BJ (cell line): ENCODE measurements at regions not wholly inside any gene's neighbourhood (a gene's known extent, or its start where the extent isn't known, plus 50 kb on each side); places are given as distances from the start of the nearest gene placed in this dataset.

Source experiments
- CTCF ChIA-PET: fragments of 350-600 bp; formaldehyde crosslinking; extraction: SDS; loops from one replicate; lab custom pipeline; 2021; ENCODE audit warnings: antibody characterized with exemption, inconsistent platforms; lab: Yijun Ruan, JAX
- POLR2A ChIA-PET: fragments of 300-600 bp; sonication (Branson Sonifier 250); formaldehyde crosslinking; extraction: SDS; loops from one replicate; lab custom pipeline; 2021; ENCODE audit warnings: antibody characterized with exemption; lab: Charles Lee
- DNase-seq: peaks from one replicate; pipeline ENCODE4 v3.0.0-alpha.2; 2011; ENCODE audit warnings: low read depth
- H3K27me3 ChIP-seq: 2 replicates; pipeline ENCODE4 v1.6.0; 2011; ENCODE audit warnings: low read length; ENCODE audit not compliant: control insufficient read depth, insufficient read depth
- H3K36me3 ChIP-seq: 2 replicates; pipeline ENCODE4 v1.5.1; 2011; ENCODE audit warnings: low read length; ENCODE audit not compliant: control insufficient read depth, insufficient read depth
- H3K4me3 ChIP-seq: 2 replicates; pipeline ENCODE4 v1.5.1; 2011; ENCODE audit warnings: low read depth, mild to moderate bottlenecking, control low read depth, low read length
- TF ChIP-seq, protein P1 (sequence below): IDR thresholded peaks from 2 replicates; pipeline ENCODE4 v1.5.1; 2011; ENCODE audit warnings: low read depth, mild to moderate bottlenecking, control low read depth, inconsistent platforms, low read length, moderate library complexity; ENCODE audit not compliant: insufficient read depth

DNA sequence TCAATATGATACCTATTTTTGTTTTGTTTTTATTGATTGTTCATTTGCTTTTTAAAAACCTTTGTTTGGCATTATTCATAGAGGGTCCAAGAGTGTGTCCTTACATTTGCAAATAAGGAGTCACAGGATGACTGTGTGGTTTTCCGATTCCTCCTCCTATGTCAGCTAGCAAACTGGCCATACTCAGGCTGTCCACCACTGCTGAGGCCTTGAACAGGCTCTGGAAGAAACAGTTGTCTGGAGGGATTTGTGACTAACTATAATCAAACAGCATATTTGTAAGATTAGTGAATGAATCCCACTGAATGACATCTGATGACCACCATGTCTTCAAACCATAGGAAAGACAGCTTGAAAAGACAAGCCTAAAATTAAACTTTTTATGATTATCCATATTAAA, 423.4 kb upstream of the ATP11B start:
- ChIA-PET CTCF (no interaction called here), POLR2A (no interaction called here)
- no peaks in the 10 kb centered on the region for H3K27me3 ChIP-seq
- TF ChIP-seq, protein P1, sequence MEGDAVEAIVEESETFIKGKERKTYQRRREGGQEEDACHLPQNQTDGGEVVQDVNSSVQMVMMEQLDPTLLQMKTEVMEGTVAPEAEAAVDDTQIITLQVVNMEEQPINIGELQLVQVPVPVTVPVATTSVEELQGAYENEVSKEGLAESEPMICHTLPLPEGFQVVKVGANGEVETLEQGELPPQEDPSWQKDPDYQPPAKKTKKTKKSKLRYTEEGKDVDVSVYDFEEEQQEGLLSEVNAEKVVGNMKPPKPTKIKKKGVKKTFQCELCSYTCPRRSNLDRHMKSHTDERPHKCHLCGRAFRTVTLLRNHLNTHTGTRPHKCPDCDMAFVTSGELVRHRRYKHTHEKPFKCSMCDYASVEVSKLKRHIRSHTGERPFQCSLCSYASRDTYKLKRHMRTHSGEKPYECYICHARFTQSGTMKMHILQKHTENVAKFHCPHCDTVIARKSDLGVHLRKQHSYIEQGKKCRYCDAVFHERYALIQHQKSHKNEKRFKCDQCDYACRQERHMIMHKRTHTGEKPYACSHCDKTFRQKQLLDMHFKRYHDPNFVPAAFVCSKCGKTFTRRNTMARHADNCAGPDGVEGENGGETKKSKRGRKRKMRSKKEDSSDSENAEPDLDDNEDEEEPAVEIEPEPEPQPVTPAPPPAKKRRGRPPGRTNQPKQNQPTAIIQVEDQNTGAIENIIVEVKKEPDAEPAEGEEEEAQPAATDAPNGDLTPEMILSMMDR: no peak
- no peaks in the 10 kb centered on the region for H3K36me3 ChIP-seq
- no peak for DNase-seq
- H3K4me3 ChIP-seq: no peak overlapping the region

DNA sequence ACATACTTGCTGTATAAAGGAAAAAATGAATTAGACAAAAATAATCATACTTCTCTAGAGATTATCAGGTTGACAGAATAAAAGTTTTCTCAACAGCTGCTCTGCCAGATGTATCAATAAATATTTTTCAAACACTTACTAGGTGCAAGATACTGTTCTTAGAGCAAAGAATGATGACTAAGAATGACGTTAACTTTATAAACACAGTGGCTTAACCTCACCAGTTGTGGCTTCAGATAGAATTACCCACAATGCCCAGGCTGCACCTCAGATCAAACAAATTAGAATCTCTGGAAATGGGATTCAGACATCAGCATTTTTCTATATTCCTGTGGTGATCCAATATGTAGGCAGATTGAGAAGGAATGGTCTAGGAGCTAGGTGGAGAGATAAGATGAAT, 422.4 kb upstream of the ATP11B start:
- CTCF ChIA-PET: no interaction called here
- H3K27me3 ChIP-seq: no peaks in the 10 kb centered on the region
- DNase-seq: no peak
- H3K4me3 ChIP-seq: no peak overlapping the region
- POLR2A ChIA-PET: no interaction called here
- TF ChIP-seq, protein P1: no peak
- no peaks in the 10 kb centered on the region for H3K36me3 ChIP-seq

DNA sequence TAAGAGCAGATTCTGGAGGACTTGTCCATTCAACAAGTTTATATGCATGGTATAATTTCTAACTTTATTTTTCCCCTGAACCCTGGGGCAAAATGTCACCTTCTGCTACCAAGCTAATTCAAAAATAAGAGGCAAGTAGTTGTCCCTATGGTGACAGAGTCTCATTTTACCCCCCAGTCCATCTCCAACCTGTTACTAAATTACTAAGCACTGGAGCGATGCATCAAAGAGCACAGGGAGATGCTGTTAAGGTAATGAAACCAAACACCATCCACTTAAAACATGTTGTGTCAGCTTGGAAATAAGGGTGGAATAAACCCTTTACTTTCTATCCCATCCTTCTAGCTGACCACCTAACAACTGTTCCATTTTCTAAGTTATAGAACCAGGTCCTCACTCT, 417.4 kb upstream of the ATP11B start:
- Histone ChIP-seq H3K27me3 (no peaks in the 10 kb centered on the region), H3K4me3 (no peak overlapping the region), H3K36me3 (no peaks in the 10 kb centered on the region)
- ChIA-PET CTCF (no interaction called here), POLR2A (no interaction called here)
- no peak for DNase-seq
- TF ChIP-seq, protein P1: no peak

DNA sequence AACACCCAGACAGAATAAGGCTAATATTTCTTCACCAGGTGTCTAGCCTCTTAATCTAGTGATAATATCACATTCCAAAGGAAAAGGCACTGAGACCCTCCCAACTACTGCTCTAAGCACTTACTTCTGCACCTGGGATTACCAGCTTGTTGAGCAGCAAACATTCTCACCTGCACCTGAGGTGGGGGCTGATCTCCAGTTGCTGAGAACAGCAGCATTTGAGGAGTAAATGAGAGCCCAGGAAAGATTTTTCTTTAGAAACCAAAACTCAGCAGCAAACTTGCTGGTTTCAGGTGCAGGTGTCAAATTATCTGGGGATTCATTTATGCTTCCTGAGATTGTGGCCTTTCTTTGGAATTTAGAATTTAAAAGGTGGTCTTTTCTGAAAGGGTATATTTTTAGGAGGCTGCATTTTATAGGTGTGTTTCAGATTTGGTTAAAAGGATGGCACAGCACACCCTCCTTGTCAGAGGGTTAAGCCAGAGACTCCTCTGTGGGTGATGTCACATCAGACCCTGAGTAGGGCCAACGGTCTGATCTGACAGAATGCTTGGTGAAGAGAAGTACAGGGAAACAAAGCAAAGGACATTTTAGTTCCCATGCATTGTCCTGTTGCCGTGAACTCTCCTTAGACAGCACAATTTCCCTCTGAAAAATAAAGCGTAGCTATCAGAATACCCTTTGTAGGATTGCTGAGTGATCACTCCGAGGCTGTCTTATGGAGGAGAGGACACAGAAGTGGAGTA, 411.0 kb upstream of the ATP11B start:
- POLR2A ChIA-PET: no interaction called here
- H3K36me3 ChIP-seq: no peaks in the 10 kb centered on the region
- H3K27me3 ChIP-seq: no peaks in the 10 kb centered on the region
- no peak overlapping the region for H3K4me3 ChIP-seq
- no peak for DNase-seq
- CTCF ChIA-PET: no interaction called here
- TF ChIP-seq, protein P1: no peak

DNA sequence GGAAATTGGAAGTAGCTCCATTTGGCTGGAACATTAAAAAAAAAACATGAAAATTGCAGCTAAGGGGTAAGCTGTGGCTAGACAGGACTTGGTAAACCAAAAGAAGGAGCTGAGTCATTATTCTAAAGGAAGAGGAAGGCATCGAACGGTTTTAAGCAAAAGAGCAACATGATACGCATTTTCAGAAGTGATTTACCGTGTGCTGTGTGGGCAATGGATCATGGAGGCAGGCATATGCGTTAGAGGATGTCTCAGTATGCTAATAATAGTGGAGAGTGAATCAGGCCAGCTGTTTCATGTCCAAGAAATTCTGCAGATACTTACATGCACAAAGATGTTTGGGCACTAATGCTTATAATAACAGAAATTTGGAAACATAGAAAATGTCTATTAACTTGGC, 409.1 kb upstream of the ATP11B start:
- POLR2A ChIA-PET: no interaction called here
- TF ChIP-seq, protein P1: no peak
- Histone ChIP-seq H3K4me3 (no peak overlapping the region), H3K27me3 (no peaks in the 10 kb centered on the region), H3K36me3 (no peaks in the 10 kb centered on the region)
- CTCF ChIA-PET: no interaction called here
- no peak for DNase-seq
